RWPE1 (cell line): ENCODE measurements at regions not wholly inside any gene's neighbourhood (a gene's known extent, or its start where the extent isn't known, plus 50 kb on each side); places are given as distances from the start of the nearest gene placed in this dataset.
A peak's percentile ranks its signal among the peaks of the same experiment; 100 is the strongest.
"Not testable (repeated sequence)": the region's sequence is repeated elsewhere in the genome, so short reads cannot be mapped to it uniquely, and the experiment has no call there.

Experiments
- CTCF ChIA-PET: fragments of 350-600 bp; sonication (Branson Sonifier 250); formaldehyde crosslinking; extraction: SDS; loops from one replicate; lab custom pipeline; 2021; lab: Yijun Ruan, JAX
- POLR2A ChIA-PET: fragments of 400-600 bp; formaldehyde crosslinking; extraction: SDS; loops from one replicate; lab custom pipeline; 2020; ENCODE audit warnings: antibody characterized with exemption; ENCODE audit not compliant: low non-redundant PET; lab: Yijun Ruan, JAX
- DNase-seq: peaks from one replicate; pipeline ENCODE4 v3.0.0; 2012; ENCODE audit warnings: low spot score
- H3K27ac ChIP-seq: fragments of 450-650 bp; 2 replicates; pipeline ENCODE4 v1.5.1; 2017
- TF ChIP-seq, protein P1 (sequence below): fragments of 450-650 bp; conservative IDR thresholded peaks from 2 replicates; pipeline ENCODE4 v1.5.1; 2017; ENCODE audit warnings: low read depth, mild to moderate bottlenecking

DNA sequence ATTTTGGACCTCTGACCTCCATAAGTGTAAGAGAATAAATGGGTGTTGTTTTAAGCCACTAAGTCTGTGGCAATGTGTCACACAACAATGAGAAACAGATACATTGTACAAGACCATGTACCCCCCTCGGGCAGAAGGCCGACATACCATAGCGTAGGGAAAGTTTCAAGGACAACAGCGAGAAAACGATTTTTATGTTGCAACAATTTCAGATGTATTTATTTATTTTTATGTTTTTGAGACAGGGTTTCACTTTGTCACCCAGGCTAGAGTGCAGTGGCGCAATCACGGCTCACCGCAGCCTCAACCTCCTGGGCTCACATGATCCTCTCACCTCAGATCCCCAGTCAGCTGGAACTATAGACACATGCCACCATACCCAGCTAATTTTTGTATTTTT is 136.4 kb upstream of the NCOR2 start:
- POLR2A ChIA-PET, result no interaction called here
- H3K27ac ChIP-seq, result no peak overlapping the region
- DNase-seq, result no peak
- CTCF ChIA-PET, result no interaction called here
- TF ChIP-seq, protein P1, sequence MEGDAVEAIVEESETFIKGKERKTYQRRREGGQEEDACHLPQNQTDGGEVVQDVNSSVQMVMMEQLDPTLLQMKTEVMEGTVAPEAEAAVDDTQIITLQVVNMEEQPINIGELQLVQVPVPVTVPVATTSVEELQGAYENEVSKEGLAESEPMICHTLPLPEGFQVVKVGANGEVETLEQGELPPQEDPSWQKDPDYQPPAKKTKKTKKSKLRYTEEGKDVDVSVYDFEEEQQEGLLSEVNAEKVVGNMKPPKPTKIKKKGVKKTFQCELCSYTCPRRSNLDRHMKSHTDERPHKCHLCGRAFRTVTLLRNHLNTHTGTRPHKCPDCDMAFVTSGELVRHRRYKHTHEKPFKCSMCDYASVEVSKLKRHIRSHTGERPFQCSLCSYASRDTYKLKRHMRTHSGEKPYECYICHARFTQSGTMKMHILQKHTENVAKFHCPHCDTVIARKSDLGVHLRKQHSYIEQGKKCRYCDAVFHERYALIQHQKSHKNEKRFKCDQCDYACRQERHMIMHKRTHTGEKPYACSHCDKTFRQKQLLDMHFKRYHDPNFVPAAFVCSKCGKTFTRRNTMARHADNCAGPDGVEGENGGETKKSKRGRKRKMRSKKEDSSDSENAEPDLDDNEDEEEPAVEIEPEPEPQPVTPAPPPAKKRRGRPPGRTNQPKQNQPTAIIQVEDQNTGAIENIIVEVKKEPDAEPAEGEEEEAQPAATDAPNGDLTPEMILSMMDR, result no peak

- POLR2A ChIA-PET, result no interaction called here
- CTCF ChIA-PET, result no interaction called here
- no peak overlapping the region for H3K27ac ChIP-seq
- TF ChIP-seq, protein P1, result no peak
- no peak for DNase-seq
These were observed 135.3 kb upstream of the NCOR2 start for GRCh38 chr12:124702736-124703135.

- POLR2A ChIA-PET, result no interaction called here
- peak overlapping the region; percentile 63 for H3K27ac ChIP-seq
- CTCF ChIA-PET, result no interaction called here
- TF ChIP-seq, protein P1, result no peak
- DNase-seq, result peak; percentile 67
These were observed 133.6 kb upstream of the NCOR2 start for GRCh38 chr12:124700810-124701592.

DNA sequence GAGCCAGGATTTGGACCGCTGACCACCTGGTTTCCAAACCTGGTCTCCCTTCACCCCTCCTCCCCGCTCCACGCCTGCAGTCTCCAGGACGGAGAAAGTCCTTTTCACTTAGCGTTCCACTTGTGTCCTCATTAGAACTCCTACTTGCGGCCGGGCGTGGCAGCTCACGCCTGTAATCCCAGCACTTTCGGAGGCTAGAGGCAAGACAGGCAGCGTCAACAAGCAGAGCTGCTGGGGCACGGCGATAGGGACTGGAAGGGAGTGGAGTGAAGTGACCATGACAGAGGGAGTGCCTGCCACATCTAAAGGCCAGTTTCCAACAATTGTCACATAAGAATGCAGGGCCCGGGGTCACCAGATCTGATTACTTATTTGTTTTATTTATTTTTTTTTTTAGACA is 132.5 kb upstream of the NCOR2 start:
- no peak for DNase-seq
- ChIA-PET CTCF (no interaction called here), POLR2A (no interaction called here)
- TF ChIP-seq, protein P1, result no peak
- H3K27ac ChIP-seq, result no peak overlapping the region

DNA sequence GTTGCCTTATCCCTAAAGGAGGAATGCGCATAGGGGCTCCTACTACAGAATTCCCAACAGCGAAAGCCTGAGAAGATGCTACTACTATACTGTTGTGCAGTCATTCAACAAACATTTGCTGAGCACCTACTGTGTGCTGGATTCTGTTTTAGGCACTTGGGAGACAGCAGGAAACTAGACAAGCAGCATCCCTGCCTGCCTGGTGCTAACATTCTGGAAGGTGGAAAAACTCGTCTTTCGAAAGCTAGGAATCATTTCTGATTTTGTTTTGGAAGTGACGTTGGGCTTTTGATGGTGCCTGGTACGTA is 131.5 kb upstream of the NCOR2 start:
- DNase-seq, result no peak
- CTCF ChIA-PET, result no interaction called here
- TF ChIP-seq, protein P1, result no peak
- no peak overlapping the region for H3K27ac ChIP-seq
- POLR2A ChIA-PET, result no interaction called here

GRCh38 chr12:124698211-124698997 is 131.0 kb upstream of the NCOR2 start:
- H3K27ac ChIP-seq, result no peak overlapping the region
- no peak for DNase-seq
- TF ChIP-seq, protein P1, result no peak
- ChIA-PET POLR2A (interaction anchor here (0.5 kb wide), 1 partner anchor 138 kb away, joined by 3 read pairs; no protein-coding TSS in a partner anchor), CTCF (no interaction called here)

DNA sequence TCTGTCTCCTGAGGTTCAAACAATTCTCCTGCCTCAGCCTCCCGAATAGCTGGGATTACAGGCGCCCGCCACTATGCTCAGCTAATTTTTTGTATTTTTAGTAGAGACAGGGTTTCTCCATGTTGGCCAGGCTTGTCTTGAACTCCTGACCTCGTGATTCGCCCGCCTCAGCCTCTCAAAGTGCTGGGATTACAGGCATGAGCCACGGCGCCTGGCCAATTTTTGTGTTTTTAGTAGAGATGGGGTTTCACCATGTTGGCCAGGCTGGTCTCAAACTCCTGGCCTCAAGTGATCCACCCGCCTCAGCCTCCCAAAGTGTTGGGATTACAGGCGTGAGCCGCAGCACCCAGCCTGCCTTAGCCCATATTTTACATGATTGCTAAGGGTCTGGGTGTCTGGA is 130.3 kb upstream of the NCOR2 start:
- CTCF ChIA-PET, result interaction anchor here (0.7 kb wide), 1 partner anchor 23 kb away, joined by 3 read pairs; no protein-coding TSS in a partner anchor
- H3K27ac ChIP-seq, DNase-seq, POLR2A ChIA-PET: not testable (repeated sequence)
